ENCODE measurements at regions not wholly inside any gene's neighbourhood (a gene's known extent, or its start where the extent isn't known, plus 50 kb on each side); places are given as distances from the start of the nearest gene placed in this dataset.

- TF ChIP-seq EP300 (IDR thresholded peaks at IDR 0.05; ENCODE audit: borderline replicate concordance) (no peak), FOXM1 (IDR thresholded peaks at IDR 0.05; ENCODE audit: borderline replicate concordance, low read depth) (no peak), RAD21 (IDR thresholded peaks at IDR 0.05; ENCODE audit: low read depth) (no peak), YY1 (IDR thresholded peaks at IDR 0.05; ENCODE audit: low read depth) (no peak), TAF1 (IDR thresholded peaks at IDR 0.05; ENCODE audit: low read depth) (no peak), NFIC (IDR thresholded peaks at IDR 0.05) (no peak)
- TF ChIP-seq, protein P1, sequence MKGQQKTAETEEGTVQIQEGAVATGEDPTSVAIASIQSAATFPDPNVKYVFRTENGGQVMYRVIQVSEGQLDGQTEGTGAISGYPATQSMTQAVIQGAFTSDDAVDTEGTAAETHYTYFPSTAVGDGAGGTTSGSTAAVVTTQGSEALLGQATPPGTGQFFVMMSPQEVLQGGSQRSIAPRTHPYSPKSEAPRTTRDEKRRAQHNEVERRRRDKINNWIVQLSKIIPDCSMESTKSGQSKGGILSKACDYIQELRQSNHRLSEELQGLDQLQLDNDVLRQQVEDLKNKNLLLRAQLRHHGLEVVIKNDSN (IDR thresholded peaks at IDR 0.05) = no peak
These were observed 871.6 kb upstream of the GOT2 start for GRCh38 chr16:59605706-59606105.
